ENCODE measurements at regions not wholly inside any gene's neighbourhood (a gene's known extent, or its start where the extent isn't known, plus 50 kb on each side); places are given as distances from the start of the nearest gene placed in this dataset.

DNA sequence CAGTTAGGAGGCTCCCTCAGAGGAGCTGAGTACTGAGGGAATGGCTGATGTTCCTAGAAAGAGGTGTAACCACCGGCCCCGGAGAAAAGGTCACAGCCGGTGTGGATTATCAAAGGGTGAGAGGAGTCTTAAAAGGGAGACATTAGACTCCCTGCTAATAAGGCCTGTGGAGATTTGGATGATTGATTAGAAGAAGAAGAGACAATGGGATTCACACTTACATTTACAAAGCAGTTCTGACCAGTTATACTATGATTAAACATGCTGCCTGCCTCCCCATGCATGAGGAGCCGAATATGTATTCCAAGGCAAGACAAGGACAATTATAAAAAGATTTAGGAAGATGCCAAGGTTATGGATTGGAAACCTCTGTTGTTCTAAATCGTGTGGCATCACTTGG is 302.4 kb downstream of the SLC4A3 start:
- intact Hi-C loops (cut with micrococcal nuclease) = no loop called here
- ATAC-seq (no peak), DNase-seq (no peak)
- Mint-ChIP-seq H3K4me3 (no peak overlapping the region), H3K27me3 (peaks cover 0 to 22% (median 10%) of the 10 kb centered on the region in 5 donors), H3K4me1 (peaks cover 0 to 1% (median 0%) of the 10 kb centered on the region in 7 donors), H3K9me3 (peaks cover 0 to 5% (median 3%) of the 10 kb centered on the region in 11 donors), H3K36me3 (no peaks in the 10 kb centered on the region), H3K27ac (no peak overlapping the region)
- Histone ChIP-seq H3K36me3 (ENCODE audit: control insufficient read depth in 2 of 3, insufficient read depth in 3 of 3, low read length in 3 of 3) (no peaks in the 10 kb centered on the region), H3K9me3 (ENCODE audit: control insufficient read depth in 2 of 3, low read length in 3 of 3) (no peaks in the 10 kb centered on the region), H3K4me1 (ENCODE audit: control insufficient read depth in 2 of 2, insufficient read depth in 2 of 2, low read length in 2 of 2) (no peaks in the 10 kb centered on the region), H3K4me3 (ENCODE audit: low read length) (no peak overlapping the region), H3K27me3 (ENCODE audit: control insufficient read depth in 2 of 2, insufficient read depth in 2 of 2, low read length in 2 of 2) (no peaks in the 10 kb centered on the region), H3K27ac (ENCODE audit: low read depth, low read length) (no peak overlapping the region)
- ChIA-PET POLR2A (no interaction called here), CTCF (no interaction called here)

DNA sequence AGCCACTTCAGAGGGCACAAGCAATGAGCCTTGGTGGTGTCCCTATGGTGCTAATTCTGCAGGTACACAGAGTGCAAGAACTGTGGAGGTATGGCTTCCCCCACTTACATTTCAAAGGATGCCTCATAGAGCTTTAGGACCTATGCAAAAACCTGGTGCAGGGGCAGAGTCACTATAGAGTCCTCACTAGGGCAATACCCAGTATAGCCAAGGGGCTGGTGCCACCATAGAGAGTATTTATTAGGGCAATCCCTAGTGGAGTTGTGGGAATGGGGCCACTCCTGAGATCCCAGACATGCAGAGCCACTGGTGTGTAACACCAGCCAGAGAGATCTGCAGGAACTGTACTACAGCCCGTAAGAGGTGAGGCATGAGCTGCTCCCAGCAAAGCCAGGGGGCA is 312.2 kb downstream of the SLC4A3 start:
- Histone ChIP-seq H3K27me3 (ENCODE audit: control insufficient read depth in 2 of 2, insufficient read depth in 2 of 2, low read length in 2 of 2) (no peaks in the 10 kb centered on the region), H3K36me3 (ENCODE audit: control insufficient read depth in 2 of 3, insufficient read depth in 3 of 3, low read length in 3 of 3) (no peaks in the 10 kb centered on the region), H3K4me1 (ENCODE audit: control insufficient read depth in 2 of 2, insufficient read depth in 2 of 2, low read length in 2 of 2) (no peaks in the 10 kb centered on the region), H3K9me3 (ENCODE audit: control insufficient read depth in 2 of 3, low read length in 3 of 3) (no peaks in the 10 kb centered on the region), H3K27ac (ENCODE audit: low read depth, low read length) (no peak overlapping the region), H3K4me3 (ENCODE audit: low read length) (no peak overlapping the region)
- Mint-ChIP-seq H3K27me3 (peaks cover 0 to 10% (median 3%) of the 10 kb centered on the region in 5 donors), H3K4me3 (no peak overlapping the region), H3K27ac (no peak overlapping the region), H3K9me3 (peaks cover 0 to 5% (median 1%) of the 10 kb centered on the region in 11 donors), H3K4me1 (no peaks in the 10 kb centered on the region), H3K36me3 (no peaks in the 10 kb centered on the region)
- ChIA-PET POLR2A (no interaction called here), CTCF (no interaction called here)
- no peak for ATAC-seq
- no peak for DNase-seq
- intact Hi-C loops (cut with micrococcal nuclease) = no loop called here

DNA sequence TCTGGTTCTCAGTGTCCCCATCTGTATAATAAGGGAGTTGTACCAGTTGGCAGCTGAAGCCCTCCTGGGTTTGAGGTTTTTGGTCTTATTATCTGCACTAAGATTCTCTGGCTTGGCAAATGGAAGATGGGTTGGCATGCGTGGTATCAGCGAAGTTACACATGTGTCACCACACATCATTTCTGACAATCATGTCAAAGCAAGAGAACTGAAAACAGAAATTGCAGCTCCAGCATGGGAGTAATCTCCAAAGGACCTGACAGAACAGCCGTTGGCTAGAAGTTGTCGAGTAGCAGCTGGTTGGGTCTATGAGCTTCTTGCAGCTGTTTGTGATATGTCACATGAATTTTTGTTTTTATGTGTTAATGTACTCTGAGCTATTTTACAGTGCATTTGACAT is 317.4 kb downstream of the SLC4A3 start:
- intact Hi-C loops (cut with micrococcal nuclease) = no loop called here
- Histone ChIP-seq H3K4me1 (ENCODE audit: control insufficient read depth in 2 of 2, insufficient read depth in 2 of 2, low read length in 2 of 2) (no peaks in the 10 kb centered on the region), H3K9me3 (ENCODE audit: control insufficient read depth in 2 of 3, low read length in 3 of 3) (no peaks in the 10 kb centered on the region), H3K4me3 (ENCODE audit: low read length) (no peak overlapping the region), H3K36me3 (ENCODE audit: control insufficient read depth in 2 of 3, insufficient read depth in 3 of 3, low read length in 3 of 3) (no peaks in the 10 kb centered on the region), H3K27ac (ENCODE audit: low read depth, low read length) (no peak overlapping the region), H3K27me3 (ENCODE audit: control insufficient read depth in 2 of 2, insufficient read depth in 2 of 2, low read length in 2 of 2) (no peaks in the 10 kb centered on the region)
- Mint-ChIP-seq H3K4me3 (no peak overlapping the region), H3K27me3 (peaks cover 0 to 13% (median 7%) of the 10 kb centered on the region in 5 donors), H3K4me1 (no peaks in the 10 kb centered on the region), H3K27ac (no peak overlapping the region), H3K9me3 (peaks cover 0 to 1% (median 0%) of the 10 kb centered on the region in 11 donors), H3K36me3 (no peaks in the 10 kb centered on the region)
- ATAC-seq (no peak), DNase-seq (no peak)
- ChIA-PET POLR2A (no interaction called here), CTCF (no interaction called here)

DNA sequence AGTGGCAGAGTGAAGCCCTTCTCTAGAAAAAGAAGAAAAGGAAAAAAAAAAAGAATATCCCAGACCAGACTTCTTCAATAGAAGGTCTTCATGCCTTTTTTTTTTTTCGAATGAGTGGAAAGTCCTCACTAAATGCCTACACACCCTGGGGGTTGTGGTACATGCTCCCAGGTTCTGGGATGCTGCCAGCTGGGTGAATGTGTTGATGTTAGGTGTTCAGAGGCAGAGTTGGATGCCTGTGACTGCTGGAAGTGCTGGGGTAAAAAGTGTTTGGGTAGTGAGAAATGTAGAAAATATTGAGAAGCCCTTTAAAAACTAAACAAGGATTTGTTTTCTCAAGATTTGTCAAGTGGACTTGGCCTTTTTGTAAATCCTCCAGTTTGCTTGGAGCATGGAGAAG is 318.6 kb downstream of the SLC4A3 start:
- H3K27ac Mint-ChIP-seq = no peak overlapping the region
- DNase-seq (no peak), ATAC-seq (no peak)
- no peaks in the 10 kb centered on the region for H3K4me1 Mint-ChIP-seq
- intact Hi-C loops (cut with micrococcal nuclease) = no loop called here
- no peaks in the 10 kb centered on the region for H3K36me3 Mint-ChIP-seq
- Histone ChIP-seq H3K4me3 (ENCODE audit: low read length) (no peak overlapping the region), H3K27ac (ENCODE audit: low read depth, low read length) (no peak overlapping the region), H3K4me1 (ENCODE audit: control insufficient read depth in 2 of 2, insufficient read depth in 2 of 2, low read length in 2 of 2) (no peaks in the 10 kb centered on the region), H3K36me3 (ENCODE audit: control insufficient read depth in 2 of 3, insufficient read depth in 3 of 3, low read length in 3 of 3) (no peaks in the 10 kb centered on the region), H3K27me3 (ENCODE audit: control insufficient read depth in 2 of 2, insufficient read depth in 2 of 2, low read length in 2 of 2) (no peaks in the 10 kb centered on the region), H3K9me3 (ENCODE audit: control insufficient read depth in 2 of 3, low read length in 3 of 3) (no peaks in the 10 kb centered on the region)
- peaks cover 0 to 13% (median 8%) of the 10 kb centered on the region in 5 donors for H3K27me3 Mint-ChIP-seq
- ChIA-PET CTCF (no interaction called here), POLR2A (no interaction called here)
- peaks cover 0 to 1% (median 0%) of the 10 kb centered on the region in 11 donors for H3K9me3 Mint-ChIP-seq
- no peak overlapping the region for H3K4me3 Mint-ChIP-seq

DNA sequence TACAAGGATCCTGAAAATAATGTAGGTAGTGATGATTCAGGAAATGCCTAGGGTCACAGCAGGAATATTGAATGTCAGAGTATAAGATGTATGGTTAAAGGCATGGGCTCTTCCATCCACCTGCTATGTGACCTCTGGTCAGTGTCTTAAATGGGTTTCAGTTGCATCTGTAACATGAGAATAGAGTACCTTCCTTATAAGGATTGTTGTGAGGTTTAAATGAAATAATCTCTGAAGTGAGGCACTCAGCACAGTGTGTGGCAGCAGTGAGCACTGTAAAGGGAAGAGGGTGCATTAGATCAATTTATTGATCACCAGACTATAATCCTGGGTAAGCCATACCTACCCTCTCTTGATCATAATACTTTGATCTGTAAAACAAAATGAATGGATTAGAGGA is 319.1 kb downstream of the SLC4A3 start:
- Histone ChIP-seq H3K36me3 (ENCODE audit: control insufficient read depth in 2 of 3, insufficient read depth in 3 of 3, low read length in 3 of 3) (no peaks in the 10 kb centered on the region), H3K27ac (ENCODE audit: low read depth, low read length) (no peak overlapping the region), H3K27me3 (ENCODE audit: control insufficient read depth in 2 of 2, insufficient read depth in 2 of 2, low read length in 2 of 2) (no peaks in the 10 kb centered on the region), H3K4me1 (ENCODE audit: control insufficient read depth in 2 of 2, insufficient read depth in 2 of 2, low read length in 2 of 2) (no peaks in the 10 kb centered on the region), H3K4me3 (ENCODE audit: low read length) (no peak overlapping the region), H3K9me3 (ENCODE audit: control insufficient read depth in 2 of 3, low read length in 3 of 3) (no peaks in the 10 kb centered on the region)
- H3K27me3 Mint-ChIP-seq = peaks cover 0 to 10% (median 8%) of the 10 kb centered on the region in 5 donors
- intact Hi-C loops (cut with micrococcal nuclease) = no loop called here
- H3K4me3 Mint-ChIP-seq = no peak overlapping the region
- H3K9me3 Mint-ChIP-seq = peaks cover 0 to 1% (median 0%) of the 10 kb centered on the region in 11 donors
- no peaks in the 10 kb centered on the region for H3K4me1 Mint-ChIP-seq
- CTCF ChIA-PET = no interaction called here
- no peaks in the 10 kb centered on the region for H3K36me3 Mint-ChIP-seq
- no peak for ATAC-seq
- POLR2A ChIA-PET = no interaction called here
- no peak for DNase-seq
- no peak overlapping the region for H3K27ac Mint-ChIP-seq

DNA sequence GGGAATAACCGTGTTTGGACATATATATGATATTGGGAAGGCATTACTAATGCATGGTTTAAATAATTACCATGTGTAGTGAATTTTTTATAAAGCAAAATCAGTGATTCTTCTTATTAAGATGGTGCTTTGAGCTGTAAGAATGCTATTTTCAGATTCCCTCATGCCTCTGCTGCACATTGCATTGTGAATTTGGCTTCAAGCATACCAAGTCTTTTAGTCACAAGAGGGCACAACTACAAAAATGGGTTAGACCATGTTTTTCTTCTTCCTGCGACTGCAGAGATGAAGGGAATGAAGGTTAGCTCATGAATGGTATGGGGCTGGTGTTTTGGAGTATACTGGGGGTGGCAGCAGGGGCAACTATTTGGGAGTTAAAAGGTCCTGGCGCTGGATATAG is 320.1 kb downstream of the SLC4A3 start:
- Histone ChIP-seq H3K27me3 (ENCODE audit: control insufficient read depth in 2 of 2, insufficient read depth in 2 of 2, low read length in 2 of 2) (no peaks in the 10 kb centered on the region), H3K4me1 (ENCODE audit: control insufficient read depth in 2 of 2, insufficient read depth in 2 of 2, low read length in 2 of 2) (no peaks in the 10 kb centered on the region), H3K36me3 (ENCODE audit: control insufficient read depth in 2 of 3, insufficient read depth in 3 of 3, low read length in 3 of 3) (no peaks in the 10 kb centered on the region), H3K4me3 (ENCODE audit: low read length) (no peak overlapping the region), H3K9me3 (ENCODE audit: control insufficient read depth in 2 of 3, low read length in 3 of 3) (no peaks in the 10 kb centered on the region), H3K27ac (ENCODE audit: low read depth, low read length) (no peak overlapping the region)
- Mint-ChIP-seq H3K27me3 (peaks cover 0 to 9% (median 8%) of the 10 kb centered on the region in 5 donors), H3K36me3 (no peaks in the 10 kb centered on the region), H3K4me3 (no peak overlapping the region), H3K4me1 (no peaks in the 10 kb centered on the region), H3K9me3 (peaks cover 0 to 1% (median 0%) of the 10 kb centered on the region in 11 donors), H3K27ac (no peak overlapping the region)
- no peak for DNase-seq
- POLR2A ChIA-PET = no interaction called here
- CTCF ChIA-PET = no interaction called here
- intact Hi-C loops (cut with micrococcal nuclease) = no loop called here
- no peak for ATAC-seq

DNA sequence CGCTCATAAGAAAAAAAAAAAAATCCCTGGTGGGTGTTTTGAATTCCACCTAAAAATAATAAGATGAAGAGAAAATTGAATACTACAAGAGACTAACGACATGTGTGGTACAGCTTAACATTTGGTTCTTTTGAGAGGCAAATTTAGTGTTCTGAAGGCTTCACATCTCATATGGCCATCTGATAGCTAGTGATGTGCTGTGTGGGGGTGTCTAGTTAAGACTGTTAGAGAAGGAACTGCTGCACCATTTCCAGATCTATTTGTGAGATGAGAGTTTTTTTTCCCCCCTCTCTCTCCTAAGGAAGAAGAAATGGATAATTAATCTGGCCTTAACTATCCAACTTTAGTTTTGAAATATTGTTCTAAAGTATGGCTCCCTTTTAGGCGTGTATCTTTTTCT is 321.6 kb downstream of the SLC4A3 start:
- Mint-ChIP-seq H3K4me1 (no peaks in the 10 kb centered on the region), H3K27ac (no peak overlapping the region), H3K27me3 (peaks cover 0 to 8% (median 7%) of the 10 kb centered on the region in 5 donors), H3K9me3 (peaks cover 0 to 1% (median 0%) of the 10 kb centered on the region in 11 donors), H3K4me3 (no peak overlapping the region), H3K36me3 (no peaks in the 10 kb centered on the region)
- intact Hi-C loops (cut with micrococcal nuclease) = no loop called here
- H3K9me3 ChIP-seq (ENCODE audit: control insufficient read depth in 2 of 3, low read length in 3 of 3) = no peaks in the 10 kb centered on the region
- H3K36me3 ChIP-seq (ENCODE audit: control insufficient read depth in 2 of 3, insufficient read depth in 3 of 3, low read length in 3 of 3) = no peaks in the 10 kb centered on the region
- no peak for DNase-seq
- no peaks in the 10 kb centered on the region for H3K27me3 ChIP-seq (ENCODE audit: control insufficient read depth in 2 of 2, insufficient read depth in 2 of 2, low read length in 2 of 2)
- H3K4me3 ChIP-seq (ENCODE audit: low read length) = no peak overlapping the region
- no peaks in the 10 kb centered on the region for H3K4me1 ChIP-seq (ENCODE audit: control insufficient read depth in 2 of 2, insufficient read depth in 2 of 2, low read length in 2 of 2)
- CTCF ChIA-PET = no interaction called here
- POLR2A ChIA-PET = no interaction called here
- no peak for ATAC-seq
- no peak overlapping the region for H3K27ac ChIP-seq (ENCODE audit: low read depth, low read length)
